Loucy (cell line): ENCODE measurements at regions not wholly inside any gene's neighbourhood (a gene's known extent, or its start where the extent isn't known, plus 50 kb on each side); places are given as distances from the start of the nearest gene placed in this dataset.

Experiments used
- H2AFZ ChIP-seq: fragments of 200-600 bp; sonication (generic); 2 replicates; pipeline ENCODE4 v1.6.0; 2016; ENCODE audit warnings: antibody characterized with exemption, mild to moderate bottlenecking, low read length, moderate library complexity
- H3F3A ChIP-seq: fragments of 200-600 bp; 2 replicates; pipeline ENCODE4 v1.6.0; 2016; ENCODE audit warnings: antibody characterized with exemption, low read depth, mild to moderate bottlenecking
- H3K27me3 ChIP-seq: fragments of 200-600 bp; sonication (generic); 2 replicates; pipeline ENCODE4 v1.6.1; 2014; ENCODE audit warnings: low read length, mild to moderate bottlenecking; ENCODE audit not compliant: insufficient read depth, poor library complexity, severe bottlenecking
- H3K36me3 ChIP-seq: fragments of 200-600 bp; sonication (generic); 2 replicates; pipeline ENCODE4 v1.6.1; 2016; ENCODE audit warnings: low read length; ENCODE audit not compliant: insufficient read depth
- H3K4me1 ChIP-seq: fragments of 200-600 bp; sonication (generic); 2 replicates; pipeline ENCODE4 v1.5.1; 2014; ENCODE audit warnings: low read length, mild to moderate bottlenecking; ENCODE audit not compliant: insufficient read depth, poor library complexity, severe bottlenecking
- H3K4me2 ChIP-seq: fragments of 200-600 bp; sonication (generic); 2 replicates; pipeline ENCODE4 v1.6.0; 2014; ENCODE audit warnings: antibody characterized with exemption, low read length, low read depth, mild to moderate bottlenecking; ENCODE audit not compliant: poor library complexity, severe bottlenecking
- H3K4me3 ChIP-seq: fragments of 200-600 bp; sonication (generic); 2 replicates; pipeline ENCODE4 v1.5.1; 2014; ENCODE audit warnings: low read length, mild to moderate bottlenecking, mixed read lengths; ENCODE audit not compliant: poor library complexity, severe bottlenecking
- H3K79me2 ChIP-seq: fragments of 200-600 bp; sonication (generic); 2 replicates; pipeline ENCODE4 v1.6.1; 2014; ENCODE audit warnings: low read length; ENCODE audit not compliant: insufficient read depth
- H3K9ac ChIP-seq: fragments of 200-600 bp; sonication (generic); 2 replicates; pipeline ENCODE4 v1.6.0; 2014; ENCODE audit warnings: mild to moderate bottlenecking, low read depth, low read length, moderate library complexity; ENCODE audit not compliant: poor library complexity, severe bottlenecking
- H3K9me2 ChIP-seq: fragments of 200-600 bp; sonication (generic); replicated peaks from 2 replicates; pipeline ENCODE4 v1.6.1; 2016; ENCODE audit warnings: low read depth, low read length, mixed read lengths
- H3K9me3 ChIP-seq: fragments of 200-600 bp; sonication (generic); 2 replicates; pipeline ENCODE4 v1.6.1; 2014; ENCODE audit warnings: mild to moderate bottlenecking, antibody characterized with exemption, low read length, low read depth; ENCODE audit not compliant: insufficient read depth
- H4K20me1 ChIP-seq: fragments of 200-600 bp; sonication (generic); 2 replicates; pipeline ENCODE4 v1.6.0; 2014; ENCODE audit warnings: antibody characterized with exemption, low read length, mild to moderate bottlenecking; ENCODE audit not compliant: insufficient read depth, poor library complexity, severe bottlenecking
- EZH2phosphoT487 ChIP-seq: fragments of 200-600 bp; IDR thresholded peaks from 2 replicates; pipeline ENCODE4 v1.6.1; 2018; ENCODE audit warnings: antibody characterized with exemption, mild to moderate bottlenecking, moderate library complexity, borderline replicate concordance
- TF ChIP-seq, protein P1 (sequence below): fragments of 200-600 bp; sonication (generic); conservative IDR thresholded peaks from 2 replicates; pipeline ENCODE4 v1.5.1; 2014; ENCODE audit warnings: mild to moderate bottlenecking, antibody characterized with exemption, low read length

DNA sequence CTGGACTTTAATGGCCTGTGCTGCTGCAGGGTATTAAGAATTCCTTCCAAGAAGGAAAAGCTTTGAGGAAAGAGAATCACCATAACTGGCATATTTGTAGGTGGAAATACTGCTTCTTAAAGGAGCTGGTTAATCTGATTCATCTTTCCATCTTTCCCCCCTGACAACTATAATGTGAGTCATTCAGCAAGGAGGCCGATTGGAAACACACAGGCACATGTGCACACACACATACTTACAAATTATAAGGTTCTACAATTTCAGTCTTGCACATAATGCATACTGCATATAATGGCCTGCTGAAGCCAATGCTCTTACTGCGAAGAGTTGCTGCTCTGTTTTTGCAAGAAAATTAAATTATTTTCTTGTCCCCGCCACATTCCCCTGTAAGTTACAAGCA, 78.8 kb upstream of the TPP2 start:
- no peaks in the 10 kb centered on the region for H4K20me1 ChIP-seq
- no peak overlapping the region for H3K4me2 ChIP-seq
- no peaks in the 10 kb centered on the region for H3K27me3 ChIP-seq
- no peak overlapping the region for H3K9ac ChIP-seq
- H3F3A ChIP-seq: no peaks in the 10 kb centered on the region
- TF ChIP-seq, protein P1, sequence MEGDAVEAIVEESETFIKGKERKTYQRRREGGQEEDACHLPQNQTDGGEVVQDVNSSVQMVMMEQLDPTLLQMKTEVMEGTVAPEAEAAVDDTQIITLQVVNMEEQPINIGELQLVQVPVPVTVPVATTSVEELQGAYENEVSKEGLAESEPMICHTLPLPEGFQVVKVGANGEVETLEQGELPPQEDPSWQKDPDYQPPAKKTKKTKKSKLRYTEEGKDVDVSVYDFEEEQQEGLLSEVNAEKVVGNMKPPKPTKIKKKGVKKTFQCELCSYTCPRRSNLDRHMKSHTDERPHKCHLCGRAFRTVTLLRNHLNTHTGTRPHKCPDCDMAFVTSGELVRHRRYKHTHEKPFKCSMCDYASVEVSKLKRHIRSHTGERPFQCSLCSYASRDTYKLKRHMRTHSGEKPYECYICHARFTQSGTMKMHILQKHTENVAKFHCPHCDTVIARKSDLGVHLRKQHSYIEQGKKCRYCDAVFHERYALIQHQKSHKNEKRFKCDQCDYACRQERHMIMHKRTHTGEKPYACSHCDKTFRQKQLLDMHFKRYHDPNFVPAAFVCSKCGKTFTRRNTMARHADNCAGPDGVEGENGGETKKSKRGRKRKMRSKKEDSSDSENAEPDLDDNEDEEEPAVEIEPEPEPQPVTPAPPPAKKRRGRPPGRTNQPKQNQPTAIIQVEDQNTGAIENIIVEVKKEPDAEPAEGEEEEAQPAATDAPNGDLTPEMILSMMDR: no peak
- TF ChIP-seq EZH2phosphoT487: no peak
- no peaks in the 10 kb centered on the region for H3K9me3 ChIP-seq
- H2AFZ ChIP-seq: no peak overlapping the region
- no peak overlapping the region for H3K4me3 ChIP-seq
- no peaks in the 10 kb centered on the region for H3K9me2 ChIP-seq
- no peaks in the 10 kb centered on the region for H3K36me3 ChIP-seq
- no peaks in the 10 kb centered on the region for H3K4me1 ChIP-seq
- H3K79me2 ChIP-seq: no peaks in the 10 kb centered on the region

- Histone ChIP-seq H3K4me1 (no peaks in the 10 kb centered on the region), H3F3A (no peaks in the 10 kb centered on the region), H2AFZ (no peak overlapping the region), H3K27me3 (no peaks in the 10 kb centered on the region), H3K9ac (no peak overlapping the region), H3K36me3 (no peaks in the 10 kb centered on the region), H3K4me2 (no peak overlapping the region), H3K9me2 (no peaks in the 10 kb centered on the region), H4K20me1 (no peaks in the 10 kb centered on the region), H3K79me2 (no peaks in the 10 kb centered on the region), H3K9me3 (no peaks in the 10 kb centered on the region), H3K4me3 (no peak overlapping the region)
- TF ChIP-seq EZH2phosphoT487: no peak
- TF ChIP-seq, protein P1: no peak
Measured at GRCh38 chr13:102510072-102510471, 86.7 kb upstream of the TPP2 start.

GRCh38 chr13:102508411-102508810, 88.4 kb upstream of the TPP2 start:
- no peak overlapping the region for H3K9ac ChIP-seq
- no peaks in the 10 kb centered on the region for H3K4me1 ChIP-seq
- TF ChIP-seq EZH2phosphoT487: no peak
- TF ChIP-seq, protein P1: no peak
- H3K4me2 ChIP-seq: no peak overlapping the region
- no peaks in the 10 kb centered on the region for H3K9me3 ChIP-seq
- no peaks in the 10 kb centered on the region for H3K36me3 ChIP-seq
- no peaks in the 10 kb centered on the region for H3K27me3 ChIP-seq
- no peaks in the 10 kb centered on the region for H4K20me1 ChIP-seq
- no peak overlapping the region for H2AFZ ChIP-seq
- H3K9me2 ChIP-seq: no peaks in the 10 kb centered on the region
- no peaks in the 10 kb centered on the region for H3K79me2 ChIP-seq
- no peak overlapping the region for H3K4me3 ChIP-seq
- no peaks in the 10 kb centered on the region for H3F3A ChIP-seq
